GM18499 (cell line): ENCODE measurements at regions not wholly inside any gene's neighbourhood (a gene's known extent, or its start where the extent isn't known, plus 50 kb on each side); places are given as distances from the start of the nearest gene placed in this dataset.
"Not testable (repeated sequence)": the region's sequence is repeated elsewhere in the genome, so short reads cannot be mapped to it uniquely, and the experiment has no call there.

ENCODE experiments used
- ATAC-seq: cut with Tn5 transposase; IDR thresholded peaks from one replicate; pipeline ENCODE4 v1.9.1; 2021; ENCODE audit warnings: moderate number of reproducible peaks; ENCODE audit not compliant: insufficient read depth, unreplicated experiment

GRCh38 chr4:29867412-29867811 is 852.8 kb upstream of the PCDH7 start:
- no peak for ATAC-seq

- ATAC-seq: no peak
These were observed 819.8 kb upstream of the PCDH7 start for GRCh38 chr4:29900336-29900735.

GRCh38 chr4:29908276-29908675 is 811.9 kb upstream of the PCDH7 start:
- no peak for ATAC-seq

- no peak for ATAC-seq
These were observed 792.3 kb upstream of the PCDH7 start for GRCh38 chr4:29927895-29928294.

GRCh38 chr4:29948451-29948850 is 771.7 kb upstream of the PCDH7 start:
- no peak for ATAC-seq

GRCh38 chr4:29948858-29949257 is 771.3 kb upstream of the PCDH7 start:
- no peak for ATAC-seq

GRCh38 chr4:29966386-29966785 is 753.8 kb upstream of the PCDH7 start:
- ATAC-seq: no peak

GRCh38 chr4:29970626-29971025 is 749.5 kb upstream of the PCDH7 start:
- ATAC-seq: no peak

GRCh38 chr4:29972121-29972520 is 748.0 kb upstream of the PCDH7 start:
- no peak for ATAC-seq

- ATAC-seq: no peak
These were observed 736.3 kb upstream of the PCDH7 start for GRCh38 chr4:29983890-29984289.

- no peak for ATAC-seq
These were observed 718.5 kb upstream of the PCDH7 start for GRCh38 chr4:30001628-30002027.

- ATAC-seq: no peak
These were observed 717.8 kb upstream of the PCDH7 start for GRCh38 chr4:30002341-30002740.

- ATAC-seq: no peak
These were observed 714.2 kb upstream of the PCDH7 start for GRCh38 chr4:30005995-30006394.

- no peak for ATAC-seq
These were observed 695.6 kb upstream of the PCDH7 start for GRCh38 chr4:30024526-30024925.

- ATAC-seq: no peak
These were observed 691.3 kb upstream of the PCDH7 start for GRCh38 chr4:30028826-30029225.

- no peak for ATAC-seq
These were observed 664.0 kb upstream of the PCDH7 start for GRCh38 chr4:30056016-30056766.

- ATAC-seq: no peak
These were observed 651.9 kb upstream of the PCDH7 start for GRCh38 chr4:30068234-30068633.

GRCh38 chr4:30073011-30073710 is 647.0 kb upstream of the PCDH7 start:
- no peak for ATAC-seq

GRCh38 chr4:30092420-30093128 is 627.6 kb upstream of the PCDH7 start:
- ATAC-seq: not testable (repeated sequence)

- no peak for ATAC-seq
These were observed 625.3 kb upstream of the PCDH7 start for GRCh38 chr4:30094887-30095286.

- ATAC-seq: no peak
These were observed 616.7 kb upstream of the PCDH7 start for GRCh38 chr4:30103455-30103854.
